ENCODE measurements at regions not wholly inside any gene's neighbourhood (a gene's known extent, or its start where the extent isn't known, plus 50 kb on each side); places are given as distances from the start of the nearest gene placed in this dataset.

GRCh38 chr1:173103006-173103405 lies 52.3 kb upstream of the TNFSF18 start:
- Histone ChIP-seq H3K27me3 (ENCODE audit: control insufficient read depth in 1 of 2, insufficient read depth in 2 of 2, low read length in 2 of 2) (no peaks in the 10 kb centered on the region), H3K4me3 (ENCODE audit: low read length) (no peak overlapping the region), H3K4me1 (ENCODE audit: insufficient read depth, low read length) (no peaks in the 10 kb centered on the region), H3K9me3 (ENCODE audit: control insufficient read depth in 1 of 2, insufficient read depth in 1 of 2, low read length in 2 of 2) (peaks cover 10 to 18% of the 10 kb centered on the region in 2 experiments), H3K36me3 (ENCODE audit: insufficient read depth, low read length) (no peaks in the 10 kb centered on the region), H3K27ac (ENCODE audit: low read depth in 1 of 2, low read length in 2 of 2) (no peak overlapping the region)
- Mint-ChIP-seq H3K9me3 (peaks cover 8% of the 10 kb centered on the region), H3K4me1 (ENCODE audit: low read depth) (no peaks in the 10 kb centered on the region), H3K27ac (no peak overlapping the region), H3K36me3 (ENCODE audit: low read depth) (no peaks in the 10 kb centered on the region), H3K4me3 (no peak overlapping the region), H3K27me3 (no peaks in the 10 kb centered on the region)
- ATAC-seq (ENCODE audit: poor library complexity) (no peak), DNase-seq (no peak)
- intact Hi-C loops (cut with DNase I, micrococcal nuclease): no loop called here
- ChIA-PET POLR2A (no interaction called here), CTCF (no interaction called here)
- no peak for TF ChIP-seq CTCF (IDR thresholded peaks at IDR 0.05)

GRCh38 chr1:173101589-173101988 lies 50.8 kb upstream of the TNFSF18 start:
- H3K27ac ChIP-seq (ENCODE audit: low read depth in 1 of 2, low read length in 2 of 2): no peak overlapping the region
- ATAC-seq (ENCODE audit: poor library complexity) (no peak), DNase-seq (no peak)
- H3K9me3 ChIP-seq (ENCODE audit: control insufficient read depth in 1 of 2, insufficient read depth in 1 of 2, low read length in 2 of 2): peaks cover 10 to 16% of the 10 kb centered on the region in 2 experiments
- POLR2A ChIA-PET: no interaction called here
- TF ChIP-seq CTCF (IDR thresholded peaks at IDR 0.05): no peak
- no peaks in the 10 kb centered on the region for H3K27me3 Mint-ChIP-seq
- H3K27ac Mint-ChIP-seq: no peak overlapping the region
- H3K4me1 ChIP-seq (ENCODE audit: insufficient read depth, low read length): no peaks in the 10 kb centered on the region
- intact Hi-C loops (cut with DNase I, micrococcal nuclease): no loop called here
- no peaks in the 10 kb centered on the region for H3K27me3 ChIP-seq (ENCODE audit: control insufficient read depth in 1 of 2, insufficient read depth in 2 of 2, low read length in 2 of 2)
- H3K4me3 ChIP-seq (ENCODE audit: low read length): no peak overlapping the region
- H3K9me3 Mint-ChIP-seq: peaks cover 1% of the 10 kb centered on the region
- no peaks in the 10 kb centered on the region for H3K36me3 ChIP-seq (ENCODE audit: insufficient read depth, low read length)
- H3K4me1 Mint-ChIP-seq (ENCODE audit: low read depth): no peaks in the 10 kb centered on the region
- CTCF ChIA-PET: no interaction called here
- no peak overlapping the region for H3K4me3 Mint-ChIP-seq
- H3K36me3 Mint-ChIP-seq (ENCODE audit: low read depth): no peaks in the 10 kb centered on the region

- ChIA-PET CTCF (no interaction called here), POLR2A (no interaction called here)
- Histone ChIP-seq H3K9me3 (ENCODE audit: control insufficient read depth in 1 of 2, insufficient read depth in 1 of 2, low read length in 2 of 2) (peaks cover 10 to 16% of the 10 kb centered on the region in 2 experiments), H3K27ac (ENCODE audit: low read depth in 1 of 2, low read length in 2 of 2) (no peak overlapping the region), H3K36me3 (ENCODE audit: insufficient read depth, low read length) (no peaks in the 10 kb centered on the region), H3K4me3 (ENCODE audit: low read length) (no peak overlapping the region), H3K27me3 (ENCODE audit: control insufficient read depth in 1 of 2, insufficient read depth in 2 of 2, low read length in 2 of 2) (no peaks in the 10 kb centered on the region), H3K4me1 (ENCODE audit: insufficient read depth, low read length) (no peaks in the 10 kb centered on the region)
- intact Hi-C loops (cut with DNase I, micrococcal nuclease): no loop called here
- Mint-ChIP-seq H3K9me3 (peaks cover 1% of the 10 kb centered on the region), H3K27me3 (no peaks in the 10 kb centered on the region), H3K4me3 (no peak overlapping the region), H3K27ac (no peak overlapping the region), H3K4me1 (ENCODE audit: low read depth) (no peaks in the 10 kb centered on the region), H3K36me3 (ENCODE audit: low read depth) (no peaks in the 10 kb centered on the region)
- DNase-seq (no peak), ATAC-seq (ENCODE audit: poor library complexity) (no peak)
- TF ChIP-seq CTCF (IDR thresholded peaks at IDR 0.05): no peak
Measured at GRCh38 chr1:173100476-173101107, 49.9 kb upstream of the TNFSF18 start.

Data from CD4-positive, alpha-beta T cell (primary cell).